ENCODE measurements at regions not wholly inside any gene's neighbourhood (a gene's known extent, or its start where the extent isn't known, plus 50 kb on each side); places are given as distances from the start of the nearest gene placed in this dataset.
"Not testable (repeated sequence)": the region's sequence is repeated elsewhere in the genome, so short reads cannot be mapped to it uniquely, and the experiment has no call there.

DNA sequence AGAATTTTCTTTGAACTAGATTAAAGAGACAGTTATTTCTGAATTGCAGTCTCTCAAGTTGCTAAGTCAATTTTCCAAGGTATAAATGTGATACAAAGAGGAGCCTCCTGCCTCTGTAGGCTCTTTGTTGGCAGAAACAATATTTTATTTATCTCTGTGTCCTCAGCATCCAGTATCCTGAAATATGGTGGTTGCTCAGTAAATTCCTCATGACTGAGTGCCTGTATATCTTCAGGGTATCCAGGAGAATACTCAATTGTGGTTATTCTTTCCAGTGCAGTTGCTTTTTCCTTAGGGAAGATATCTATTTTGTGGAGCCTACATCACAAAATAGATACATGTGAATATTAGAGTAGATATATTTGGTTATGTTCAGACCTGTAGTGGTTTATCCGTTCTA, 144.8 kb upstream of the FERD3L start:
- in situ Hi-C loops (cut with HindIII; ENCODE audit: low pct_unique_long_range_greater_than_20kb, low sequenced_read_pairs): no loop called here
- no peak for DNase-seq (ENCODE audit: low read depth)

DNA sequence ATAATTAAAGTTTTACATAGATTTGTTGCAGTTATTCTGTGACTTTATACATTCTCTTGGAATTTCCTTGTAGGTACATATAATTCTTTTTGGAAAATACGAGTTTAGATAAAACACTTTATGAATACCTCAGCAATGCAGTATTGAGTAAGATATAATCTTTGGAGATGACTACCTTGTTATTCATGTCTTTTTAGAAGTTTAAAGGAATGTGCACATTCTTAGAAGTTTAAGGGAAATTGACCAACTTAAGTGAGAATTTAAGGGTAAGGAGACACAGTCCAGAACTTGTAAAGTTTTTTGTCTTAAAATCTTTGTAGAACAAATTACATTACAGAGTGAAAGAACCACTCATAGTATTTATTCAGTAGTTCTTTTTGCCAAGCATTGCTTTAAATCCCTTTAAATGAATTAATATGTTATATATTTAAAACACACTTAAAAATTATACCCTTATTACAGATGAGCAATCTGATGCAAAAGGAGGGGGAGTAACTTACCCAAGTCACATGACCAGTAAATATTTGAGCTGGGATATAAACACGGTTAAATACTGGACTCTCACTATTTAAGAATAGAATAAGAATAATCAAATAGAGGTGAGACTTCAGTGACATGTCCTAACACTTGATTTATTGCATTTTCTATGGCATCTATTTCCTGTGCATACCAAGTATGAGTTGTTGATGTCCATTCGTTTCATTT, 139.5 kb upstream of the FERD3L start:
- in situ Hi-C loops (cut with HindIII; ENCODE audit: low pct_unique_long_range_greater_than_20kb, low sequenced_read_pairs): no loop called here
- DNase-seq (ENCODE audit: low read depth): no peak

DNA sequence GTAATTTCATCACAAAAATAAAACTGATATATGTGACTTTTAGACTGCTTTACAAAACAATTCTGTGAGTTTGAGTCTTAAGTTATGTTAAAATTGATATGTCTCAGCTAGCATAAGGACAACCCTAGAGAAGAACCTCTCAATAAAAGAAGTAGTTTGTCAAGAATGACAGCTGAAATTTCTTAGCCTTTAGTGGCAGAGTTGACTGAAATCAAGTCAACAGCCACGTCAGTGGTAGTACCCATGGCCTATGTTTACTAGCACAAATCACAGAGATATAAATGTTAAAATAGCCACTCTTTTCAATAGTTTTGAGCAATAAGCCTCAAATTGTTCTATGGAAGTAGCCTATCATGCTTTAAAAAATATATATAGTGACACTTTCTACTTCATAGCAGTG, 138.9 kb upstream of the FERD3L start:
- in situ Hi-C loops (cut with HindIII; ENCODE audit: low pct_unique_long_range_greater_than_20kb, low sequenced_read_pairs): no loop called here
- DNase-seq (ENCODE audit: low read depth): no peak

DNA sequence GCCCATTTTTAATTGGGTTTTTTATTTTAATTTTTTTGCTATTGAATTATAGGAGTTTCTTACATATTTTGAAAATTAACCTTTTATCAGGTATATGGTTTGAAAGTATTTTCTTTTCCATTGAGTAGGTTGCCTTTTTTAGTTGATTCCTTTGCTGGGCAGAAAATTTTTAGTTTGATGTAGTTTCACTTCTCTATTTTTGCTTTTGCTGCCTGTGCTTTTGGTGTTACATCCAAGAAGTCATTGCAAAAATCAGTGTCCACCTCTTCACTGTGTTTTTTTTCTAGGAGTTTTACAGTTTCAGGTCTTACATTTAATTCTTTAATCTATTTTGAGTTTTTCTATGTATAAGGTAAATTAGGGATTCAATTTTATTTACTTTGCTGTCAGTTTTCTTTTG, 129.8 kb upstream of the FERD3L start:
- DNase-seq (ENCODE audit: low read depth): no peak
- in situ Hi-C loops (cut with HindIII; ENCODE audit: low pct_unique_long_range_greater_than_20kb, low sequenced_read_pairs): no loop called here

DNA sequence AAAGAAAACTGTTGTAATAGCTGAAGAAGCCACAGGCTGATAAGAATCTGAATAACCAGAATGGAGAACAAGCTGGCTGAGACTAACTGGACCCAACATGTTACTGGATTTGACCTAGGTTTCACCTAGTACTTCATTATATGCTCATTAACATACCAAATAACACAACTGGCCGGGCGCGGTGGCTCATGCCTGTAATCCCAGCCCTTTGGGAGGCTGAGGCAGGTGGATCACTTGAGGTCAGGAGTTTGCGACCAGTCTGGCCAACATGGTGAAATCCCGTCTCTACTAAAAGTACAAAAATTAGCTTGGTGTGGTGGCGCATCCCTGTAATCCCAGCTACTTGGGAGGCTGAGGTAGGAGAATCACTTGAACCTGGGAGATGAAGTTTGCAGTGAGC, 127.1 kb upstream of the FERD3L start:
- DNase-seq (ENCODE audit: low read depth); in situ Hi-C loops (cut with HindIII; ENCODE audit: low pct_unique_long_range_greater_than_20kb, low sequenced_read_pairs): not testable (repeated sequence)

DNA sequence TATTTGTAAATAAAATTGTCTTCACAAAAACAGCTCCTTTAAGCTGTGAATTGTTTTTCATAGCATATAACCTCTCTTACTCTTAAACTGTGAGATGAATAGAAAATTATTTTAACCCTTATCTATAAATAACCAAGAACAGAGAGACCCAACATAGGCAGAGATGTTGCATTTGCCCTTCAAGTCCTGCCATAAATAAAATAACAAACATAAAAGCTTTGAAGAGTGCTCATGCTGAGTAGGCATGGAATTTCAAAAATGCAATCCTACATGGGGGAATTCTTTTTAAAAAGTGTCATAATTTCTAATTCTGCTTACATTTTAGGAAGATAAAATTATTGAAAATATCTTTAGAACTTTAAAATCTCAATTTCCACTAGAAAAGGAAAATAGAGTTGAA, 124.1 kb upstream of the FERD3L start:
- in situ Hi-C loops (cut with HindIII; ENCODE audit: low pct_unique_long_range_greater_than_20kb, low sequenced_read_pairs): no loop called here
- DNase-seq (ENCODE audit: low read depth): no peak

DNA sequence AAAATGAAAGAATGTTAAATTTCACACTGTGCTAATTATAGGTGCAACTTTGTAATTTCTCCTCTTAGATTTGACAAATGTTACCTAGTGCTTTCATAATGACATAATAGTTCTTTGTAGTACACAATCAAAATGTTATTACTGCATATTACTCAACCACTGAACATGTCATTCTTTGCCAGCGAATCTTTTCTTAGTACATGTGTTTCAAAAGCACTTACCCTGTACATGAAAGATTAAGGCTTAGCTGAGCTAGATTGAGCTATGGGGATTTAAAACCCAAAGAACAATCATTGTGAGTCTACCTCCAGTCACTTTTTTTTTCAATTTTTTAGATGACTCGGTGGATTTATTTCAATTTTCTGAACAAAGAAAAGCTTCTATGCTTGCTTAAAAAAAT, 123.5 kb upstream of the FERD3L start:
- in situ Hi-C loops (cut with HindIII; ENCODE audit: low pct_unique_long_range_greater_than_20kb, low sequenced_read_pairs): no loop called here
- DNase-seq (ENCODE audit: low read depth): no peak

DNA sequence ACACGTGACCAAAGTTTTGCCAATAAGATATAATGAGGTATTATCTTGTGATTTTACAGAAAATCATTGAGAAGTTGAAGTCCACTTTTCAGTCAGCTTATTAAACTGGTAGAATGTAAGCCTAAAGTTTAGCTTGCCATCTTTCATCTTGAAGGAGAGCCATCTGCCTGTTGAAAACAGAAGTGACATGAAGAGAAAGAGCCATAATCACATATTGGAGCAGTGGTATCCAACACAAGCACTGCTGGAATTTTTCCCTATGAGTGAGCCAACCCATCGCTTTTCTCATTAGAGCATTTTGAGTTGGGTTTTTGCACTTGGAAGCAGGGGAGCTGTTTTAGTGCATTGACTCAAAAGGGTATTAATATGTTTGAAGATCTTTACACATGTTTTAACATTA, 117.6 kb upstream of the FERD3L start:
- in situ Hi-C loops (cut with HindIII; ENCODE audit: low pct_unique_long_range_greater_than_20kb, low sequenced_read_pairs): no loop called here
- no peak for DNase-seq (ENCODE audit: low read depth)

DNA sequence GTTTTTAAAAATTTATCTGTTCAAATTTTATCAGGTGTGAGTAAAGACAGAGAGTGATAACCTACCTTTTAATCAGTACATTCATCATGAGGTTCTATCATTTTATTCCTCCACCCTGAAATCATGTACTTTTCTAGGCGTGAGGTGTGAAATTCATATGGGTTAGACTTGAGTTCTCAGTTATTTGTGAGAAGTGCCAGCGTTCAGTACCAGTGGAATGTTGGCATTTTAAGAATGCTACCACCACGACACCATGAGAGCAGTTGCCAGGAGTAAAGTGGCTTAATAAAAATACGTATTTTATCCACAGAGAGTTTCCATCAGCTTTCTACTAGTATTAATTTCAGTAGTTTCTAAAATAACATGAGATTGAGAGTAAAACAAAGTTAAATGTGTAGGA, 104.1 kb upstream of the FERD3L start:
- DNase-seq (ENCODE audit: low read depth): no peak
- in situ Hi-C loops (cut with HindIII; ENCODE audit: low pct_unique_long_range_greater_than_20kb, low sequenced_read_pairs): no loop called here

DNA sequence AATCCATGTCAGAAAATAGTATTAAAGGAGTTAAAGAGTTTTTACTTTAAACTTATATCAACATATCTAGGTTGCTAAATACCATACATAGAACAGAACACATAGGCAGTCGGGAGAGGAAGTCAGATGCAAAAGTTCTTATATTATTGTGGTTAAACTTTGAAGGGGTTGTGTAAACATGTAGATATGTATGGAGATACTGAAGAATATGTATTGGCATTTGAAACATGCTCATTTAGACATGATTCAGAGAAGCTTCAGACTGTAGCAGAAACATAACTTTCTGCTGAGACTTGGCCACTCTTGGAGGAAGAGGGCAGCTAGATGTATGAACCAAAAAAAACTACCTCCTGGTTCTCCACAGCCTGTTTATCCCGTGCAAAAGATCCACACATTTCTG, 103.5 kb upstream of the FERD3L start:
- in situ Hi-C loops (cut with HindIII; ENCODE audit: low pct_unique_long_range_greater_than_20kb, low sequenced_read_pairs): no loop called here
- DNase-seq (ENCODE audit: low read depth): no peak

DNA sequence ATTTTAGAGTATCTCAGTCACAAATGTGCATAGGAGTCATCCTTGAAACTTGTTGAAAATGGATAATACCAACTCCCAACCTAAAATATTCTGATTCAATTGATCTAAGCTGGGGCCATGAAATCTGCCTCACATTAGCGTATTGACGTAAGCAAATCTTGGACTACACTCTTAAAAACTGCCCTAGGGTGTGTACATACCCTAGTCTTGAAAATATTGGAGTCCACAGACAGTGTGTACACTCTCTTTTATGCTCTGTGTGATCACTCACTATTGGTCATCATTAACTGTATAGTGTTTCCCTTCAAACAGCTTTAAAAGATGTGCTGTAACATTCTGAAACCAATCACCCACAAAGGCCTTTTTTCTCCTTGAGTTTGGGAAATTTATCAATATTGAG, 102.9 kb upstream of the FERD3L start:
- DNase-seq (ENCODE audit: low read depth): no peak
- in situ Hi-C loops (cut with HindIII; ENCODE audit: low pct_unique_long_range_greater_than_20kb, low sequenced_read_pairs): no loop called here

DNA sequence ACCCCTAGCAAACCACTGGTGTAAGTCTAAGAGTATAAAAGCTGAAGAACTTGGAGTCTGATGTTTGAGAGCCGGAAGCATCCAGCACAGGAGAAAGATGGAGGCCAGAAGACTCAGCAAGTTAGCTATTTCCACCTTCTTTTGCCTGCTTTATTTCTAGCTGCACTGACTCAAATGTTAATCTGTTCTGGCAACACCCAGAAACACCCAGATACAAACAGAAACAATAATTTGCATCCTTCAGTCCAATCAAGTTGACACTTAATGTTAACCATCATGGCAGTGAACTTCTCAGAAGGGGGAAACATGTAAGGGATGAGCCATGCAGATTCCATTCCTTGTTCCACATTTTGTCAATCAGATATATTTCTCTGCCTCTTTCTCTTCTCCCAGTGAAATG, 101.8 kb upstream of the FERD3L start:
- in situ Hi-C loops (cut with HindIII; ENCODE audit: low pct_unique_long_range_greater_than_20kb, low sequenced_read_pairs): no loop called here
- DNase-seq (ENCODE audit: low read depth): no peak

DNA sequence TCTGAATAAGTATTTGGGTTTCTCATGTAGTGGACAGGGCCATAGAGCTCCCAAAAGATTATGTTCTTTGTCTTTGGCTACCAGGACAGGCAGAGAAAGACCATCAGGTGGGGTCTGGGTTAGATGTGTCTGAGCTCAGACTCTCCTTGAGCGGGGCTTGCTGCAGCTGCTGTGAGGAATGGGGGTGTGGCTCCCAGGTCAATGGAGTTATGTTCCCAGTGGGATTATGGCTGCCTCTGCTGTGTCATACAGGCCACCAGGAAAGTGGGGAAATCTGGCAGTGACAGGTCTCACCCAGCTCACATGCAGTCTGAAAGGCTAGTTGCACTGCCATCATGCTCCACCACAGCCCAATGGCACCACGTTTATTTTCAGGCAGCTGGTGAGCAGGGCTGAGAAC, 97.0 kb upstream of the FERD3L start:
- DNase-seq (ENCODE audit: low read depth): no peak
- in situ Hi-C loops (cut with HindIII; ENCODE audit: low pct_unique_long_range_greater_than_20kb, low sequenced_read_pairs): no loop called here

DNA sequence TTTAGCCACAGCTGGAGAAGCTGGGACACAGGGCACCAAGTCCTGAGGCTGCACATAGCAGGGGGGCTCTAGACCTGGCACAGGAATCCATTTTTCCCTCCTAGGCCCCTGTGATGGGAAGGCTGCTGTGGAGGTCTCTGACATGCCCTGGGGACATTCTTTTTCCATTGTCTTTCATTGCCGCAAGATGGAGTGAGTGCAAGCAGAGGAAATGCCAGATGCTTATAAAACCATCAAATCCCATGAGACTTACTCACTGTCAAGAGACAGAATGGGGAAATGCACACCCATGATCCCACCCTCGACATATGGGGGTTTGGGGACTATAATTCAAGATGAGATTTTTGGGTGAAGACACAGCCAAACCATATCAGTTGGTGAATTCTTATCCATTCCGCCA, 94.7 kb upstream of the FERD3L start:
- in situ Hi-C loops (cut with HindIII; ENCODE audit: low pct_unique_long_range_greater_than_20kb, low sequenced_read_pairs): no loop called here
- no peak for DNase-seq (ENCODE audit: low read depth)

DNA sequence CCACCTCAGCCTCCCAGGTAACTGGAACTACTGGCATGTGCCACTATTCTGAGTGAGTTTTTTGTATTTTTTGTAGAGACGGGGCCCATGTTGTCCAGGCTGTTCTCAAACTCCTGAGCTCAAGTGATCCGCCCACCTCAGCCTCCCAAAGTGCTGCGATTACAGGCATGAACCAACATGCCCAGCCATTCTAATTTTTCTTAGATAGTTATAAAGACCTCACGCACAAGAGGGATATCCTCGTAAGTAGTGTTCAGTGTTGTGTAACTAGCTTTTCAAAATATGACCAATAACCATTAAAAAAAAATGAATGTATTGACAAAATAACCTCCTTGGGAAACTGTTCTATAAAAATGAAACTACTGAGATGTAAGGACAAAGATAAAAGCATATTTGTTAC, 90.5 kb upstream of the FERD3L start:
- in situ Hi-C loops (cut with HindIII; ENCODE audit: low pct_unique_long_range_greater_than_20kb, low sequenced_read_pairs): no loop called here
- DNase-seq (ENCODE audit: low read depth): no peak

DNA sequence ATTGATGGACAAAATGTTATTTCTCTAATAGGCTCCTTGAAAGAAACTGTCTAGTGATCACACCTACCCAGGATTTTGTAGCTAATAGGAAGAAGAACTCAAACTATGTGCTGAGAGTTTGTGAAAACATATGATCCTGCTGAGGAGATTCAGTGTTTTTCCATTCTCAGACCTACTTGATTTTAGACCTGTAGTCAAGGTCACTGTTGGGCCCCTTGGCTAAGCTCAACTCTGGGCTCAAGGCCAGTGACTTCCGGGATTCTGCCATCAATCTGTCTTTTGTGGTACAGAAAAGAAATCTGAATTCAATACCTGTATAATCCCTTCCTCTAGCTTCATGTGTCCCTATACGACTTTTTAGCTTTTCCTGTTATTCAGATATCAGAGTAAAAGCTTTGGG, 79.7 kb upstream of the FERD3L start:
- DNase-seq (ENCODE audit: low read depth): no peak
- in situ Hi-C loops (cut with HindIII; ENCODE audit: low pct_unique_long_range_greater_than_20kb, low sequenced_read_pairs): no loop called here

DNA sequence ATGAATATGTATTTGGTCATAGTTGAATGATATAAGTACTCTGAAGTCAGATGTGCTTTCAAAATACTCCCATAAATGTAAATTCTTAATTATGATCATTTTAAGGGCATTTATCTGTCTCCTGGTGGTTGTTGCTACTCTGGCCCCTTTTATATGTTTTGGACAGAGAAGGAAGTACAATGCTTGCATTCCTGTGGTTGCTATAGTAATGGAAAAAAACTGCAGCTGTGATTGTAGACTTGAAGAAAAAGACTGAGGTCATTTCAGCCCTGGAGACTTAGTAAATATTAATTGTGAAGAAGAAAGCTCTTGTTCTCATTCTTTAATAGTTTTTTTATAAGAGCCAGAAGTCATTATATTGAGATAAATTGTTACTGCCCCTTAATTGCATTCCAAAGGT, 70.2 kb upstream of the FERD3L start:
- in situ Hi-C loops (cut with HindIII; ENCODE audit: low pct_unique_long_range_greater_than_20kb, low sequenced_read_pairs): no loop called here
- DNase-seq (ENCODE audit: low read depth): peak; percentile 9

DNA sequence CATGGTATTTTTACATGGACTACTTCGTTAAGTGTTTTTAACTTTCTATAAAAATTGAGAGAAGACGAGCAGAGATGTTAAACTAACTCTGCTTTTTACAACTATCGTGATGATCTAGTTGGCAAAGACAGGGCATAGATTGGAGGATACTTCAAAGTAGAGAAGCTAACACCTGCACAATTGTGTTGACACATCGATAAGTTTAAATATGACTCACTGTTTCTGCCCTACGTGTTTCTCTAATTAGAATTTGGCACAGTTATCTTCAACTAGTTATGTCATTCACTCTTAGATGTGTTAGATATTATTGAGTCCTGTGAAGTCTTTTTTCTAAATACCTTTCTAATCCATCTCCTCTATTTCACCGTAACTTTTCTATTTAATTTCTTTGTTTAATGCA, 68.5 kb upstream of the FERD3L start:
- DNase-seq (ENCODE audit: low read depth): no peak
- in situ Hi-C loops (cut with HindIII; ENCODE audit: low pct_unique_long_range_greater_than_20kb, low sequenced_read_pairs): no loop called here

DNA sequence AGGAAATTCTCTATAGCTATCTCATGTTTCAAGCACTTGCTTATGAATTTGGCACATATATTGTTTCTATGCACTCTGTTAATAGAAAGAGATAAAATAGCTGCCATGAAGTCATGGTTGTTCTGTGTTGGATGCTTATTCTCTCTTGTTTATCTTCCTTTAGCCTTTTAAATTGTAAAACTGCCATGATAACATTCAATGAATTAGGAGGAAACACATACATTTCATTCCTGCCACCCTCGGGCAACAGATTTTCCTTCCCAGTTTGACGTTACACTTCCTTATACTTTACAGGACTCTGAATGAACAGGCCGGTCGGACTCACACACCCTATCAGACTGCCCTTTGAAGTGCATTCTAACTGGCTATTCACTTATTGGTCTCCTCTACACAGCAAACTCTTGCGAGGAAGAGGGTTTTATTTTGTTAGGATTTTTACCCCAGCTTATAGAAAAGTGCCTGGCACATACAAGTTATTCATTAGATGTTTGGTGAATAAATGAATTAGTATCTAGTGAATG, 65.7 kb upstream of the FERD3L start:
- in situ Hi-C loops (cut with HindIII; ENCODE audit: low pct_unique_long_range_greater_than_20kb, low sequenced_read_pairs): no loop called here
- no peak for DNase-seq (ENCODE audit: low read depth)

DNA sequence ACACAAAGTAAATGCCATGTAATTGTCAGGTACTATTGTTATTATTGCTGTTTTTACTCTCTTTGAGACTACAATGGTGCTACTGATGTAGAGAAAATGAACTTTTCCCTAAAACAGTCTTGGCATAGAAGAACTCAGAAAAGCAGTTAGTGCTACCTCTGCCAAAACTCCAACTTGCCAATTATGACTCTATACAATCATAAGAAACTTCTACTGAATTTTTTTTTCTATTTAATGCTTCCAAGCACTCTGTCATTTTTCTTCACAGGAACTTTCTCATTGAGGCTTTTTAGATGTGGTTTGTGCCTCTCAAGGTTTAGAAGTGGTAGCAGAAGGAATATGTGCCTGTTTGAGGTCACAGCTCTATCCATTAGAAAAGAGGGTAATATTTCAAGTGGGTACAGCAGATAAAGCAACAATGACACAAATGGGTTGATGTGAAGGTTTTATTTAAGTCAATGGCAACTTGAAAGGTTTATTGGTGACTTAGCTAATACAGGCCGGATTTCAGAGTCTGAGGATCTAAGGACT, 64.0 kb upstream of the FERD3L start:
- no peak for DNase-seq (ENCODE audit: low read depth)
- in situ Hi-C loops (cut with HindIII; ENCODE audit: low pct_unique_long_range_greater_than_20kb, low sequenced_read_pairs): no loop called here
